GM21723 (cell line): ENCODE measurements at regions not wholly inside any gene's neighbourhood (a gene's known extent, or its start where the extent isn't known, plus 50 kb on each side); places are given as distances from the start of the nearest gene placed in this dataset.

Source experiments
- ATAC-seq: cut with Tn5 transposase; IDR thresholded peaks from one replicate; pipeline ENCODE4 v1.9.1; 2021; ENCODE audit warnings: mild to moderate bottlenecking, moderate library complexity; ENCODE audit not compliant: unreplicated experiment

DNA sequence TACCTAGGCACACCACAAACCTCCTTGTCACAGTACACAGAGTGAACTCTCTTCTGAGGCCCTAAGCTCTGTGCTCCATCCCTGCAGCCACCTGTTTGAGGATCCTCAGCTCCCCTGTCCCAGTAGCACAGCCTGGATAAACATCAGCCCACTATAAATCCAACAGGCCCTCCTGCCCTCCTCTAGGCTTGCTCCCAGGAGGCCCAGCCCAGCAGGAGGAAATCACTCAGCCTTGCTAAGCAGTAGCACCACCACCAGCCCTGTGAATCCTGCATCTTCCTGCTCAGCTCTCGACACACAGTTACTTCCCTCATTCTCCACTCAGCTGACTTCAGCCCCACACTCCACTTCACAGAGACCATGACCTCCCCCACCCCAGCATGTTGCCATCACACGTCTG lies 273.9 kb downstream of the BCOR start:
- ATAC-seq: no peak

DNA sequence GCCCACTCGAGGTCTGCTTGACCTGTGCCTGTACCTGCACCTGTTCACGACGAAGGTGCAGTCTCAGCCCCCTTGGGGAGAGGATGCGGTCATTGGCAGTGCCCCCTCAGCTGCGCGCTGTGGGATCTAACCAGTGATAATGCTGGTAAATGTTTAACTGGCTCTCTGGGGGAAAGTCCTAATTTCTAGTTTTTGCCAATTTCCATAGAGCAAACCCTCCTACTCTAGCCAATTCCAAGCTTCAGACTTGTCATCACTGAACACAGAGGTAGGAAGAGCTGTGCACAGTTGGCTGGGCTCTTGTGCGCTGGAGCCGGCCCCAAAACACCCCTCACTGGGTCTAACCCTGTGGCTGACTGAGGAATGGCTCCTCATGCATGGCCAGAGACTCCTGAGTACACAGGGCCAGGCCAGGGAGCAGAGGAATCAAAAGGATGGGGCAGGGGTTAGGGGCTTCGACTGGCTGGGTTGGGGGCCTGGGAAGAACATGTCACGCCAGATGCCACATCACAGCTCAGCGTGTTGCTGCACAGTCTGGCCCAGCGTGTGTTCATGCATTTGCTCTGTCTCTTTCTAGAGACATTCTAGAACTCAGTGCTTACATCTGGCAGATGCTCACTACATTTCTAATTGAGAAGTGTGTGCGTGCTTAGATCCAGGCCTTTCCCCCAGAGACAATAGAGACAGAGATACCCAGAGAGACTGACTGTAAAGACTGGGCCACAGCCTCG lies 270.8 kb downstream of the BCOR start:
- no peak for ATAC-seq

DNA sequence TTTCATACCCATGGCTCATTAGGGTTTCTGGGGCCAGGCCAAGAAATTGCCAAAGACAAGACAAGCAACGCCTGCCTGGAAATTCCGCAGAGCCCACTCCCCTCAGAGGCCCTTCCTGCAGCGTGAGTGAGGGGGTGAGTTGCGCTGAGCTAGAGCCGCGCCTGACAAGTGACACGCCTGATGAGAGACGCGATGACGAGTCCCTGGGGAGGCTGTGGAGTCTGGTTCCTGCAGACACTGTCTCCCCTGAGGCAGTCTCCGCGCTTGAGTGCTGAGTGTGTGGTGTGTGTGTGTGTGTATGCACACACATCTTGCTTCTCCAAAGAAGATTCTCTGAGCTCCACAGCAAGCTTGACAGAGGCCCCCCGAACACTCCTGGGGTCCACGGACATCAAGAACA lies 269.8 kb downstream of the BCOR start:
- peak; percentile 83 for ATAC-seq

GRCh38 chrX:39828971-39829370 lies 268.8 kb downstream of the BCOR start:
- ATAC-seq: no peak

GRCh38 chrX:39829965-39830364 lies 267.8 kb downstream of the BCOR start:
- ATAC-seq: no peak

DNA sequence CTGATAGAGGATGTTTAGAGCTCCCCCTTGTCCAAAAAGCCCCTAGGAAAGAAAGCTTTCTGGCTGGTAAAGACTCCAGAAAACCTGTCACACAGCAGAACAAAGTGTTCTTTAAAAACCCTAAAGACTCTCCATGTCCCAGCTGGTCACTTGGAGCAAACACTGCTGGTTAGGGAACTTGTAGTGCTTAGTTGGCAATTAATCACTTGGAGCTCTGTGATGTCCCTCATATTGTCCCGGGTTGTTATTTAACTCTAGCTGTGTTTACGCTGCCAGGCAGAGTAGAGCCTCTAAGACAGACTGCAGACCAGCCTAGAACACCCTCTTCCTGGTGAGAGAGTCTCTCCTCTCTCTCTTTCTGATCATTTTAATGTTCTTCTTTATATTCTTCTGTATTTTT lies 267.3 kb downstream of the BCOR start:
- no peak for ATAC-seq

- ATAC-seq: no peak
These were observed 265.5 kb downstream of the BCOR start for GRCh38 chrX:39832211-39832610.

DNA sequence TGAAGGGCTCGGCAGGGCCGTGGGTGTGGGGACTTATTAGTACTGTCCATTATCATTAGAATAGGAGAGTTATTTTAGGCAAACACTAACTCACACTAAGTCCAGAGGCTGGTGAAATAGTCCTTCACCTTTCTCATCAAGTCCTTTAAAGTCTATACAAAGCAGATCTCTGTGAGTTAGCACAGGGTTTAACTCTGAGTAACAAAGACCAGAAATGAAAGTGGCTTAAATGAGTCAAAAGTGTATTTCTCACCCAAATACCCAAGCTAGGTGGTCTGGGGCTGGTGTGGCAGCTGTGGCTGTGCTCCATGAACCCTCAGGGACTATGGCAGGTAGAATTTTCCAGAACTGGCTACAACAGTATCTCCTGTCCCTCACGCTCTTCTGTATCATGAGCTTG lies 263.2 kb downstream of the BCOR start:
- no peak for ATAC-seq

DNA sequence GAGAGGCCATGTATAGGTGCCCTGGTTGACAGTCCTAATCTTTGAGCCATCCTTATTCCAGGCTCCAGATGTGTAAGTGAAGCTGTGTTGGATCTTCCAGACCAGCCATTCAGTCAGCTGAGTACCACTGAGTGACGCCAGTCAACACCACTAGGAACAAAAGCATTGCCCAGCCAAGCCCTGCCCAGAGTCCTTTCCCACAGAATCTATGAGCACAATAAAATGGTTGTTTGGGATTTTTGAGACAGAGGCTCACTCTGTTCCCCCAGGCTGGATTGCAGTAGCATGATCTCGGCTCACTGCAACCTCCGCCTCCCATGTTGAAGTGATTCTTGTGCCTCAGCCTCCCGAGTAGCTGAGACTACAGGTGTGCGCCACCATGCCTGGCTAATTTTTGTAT lies 262.5 kb downstream of the BCOR start:
- ATAC-seq: no peak

GRCh38 chrX:39835776-39836175 lies 262.0 kb downstream of the BCOR start:
- ATAC-seq: no peak

GRCh38 chrX:39836802-39837420 lies 260.8 kb downstream of the BCOR start:
- ATAC-seq: no peak

GRCh38 chrX:39837688-39838087 lies 260.1 kb downstream of the BCOR start:
- ATAC-seq: no peak

- no peak for ATAC-seq
These were observed 258.4 kb downstream of the BCOR start for GRCh38 chrX:39839371-39839770.

GRCh38 chrX:39840133-39840532 lies 257.6 kb downstream of the BCOR start:
- ATAC-seq: no peak

DNA sequence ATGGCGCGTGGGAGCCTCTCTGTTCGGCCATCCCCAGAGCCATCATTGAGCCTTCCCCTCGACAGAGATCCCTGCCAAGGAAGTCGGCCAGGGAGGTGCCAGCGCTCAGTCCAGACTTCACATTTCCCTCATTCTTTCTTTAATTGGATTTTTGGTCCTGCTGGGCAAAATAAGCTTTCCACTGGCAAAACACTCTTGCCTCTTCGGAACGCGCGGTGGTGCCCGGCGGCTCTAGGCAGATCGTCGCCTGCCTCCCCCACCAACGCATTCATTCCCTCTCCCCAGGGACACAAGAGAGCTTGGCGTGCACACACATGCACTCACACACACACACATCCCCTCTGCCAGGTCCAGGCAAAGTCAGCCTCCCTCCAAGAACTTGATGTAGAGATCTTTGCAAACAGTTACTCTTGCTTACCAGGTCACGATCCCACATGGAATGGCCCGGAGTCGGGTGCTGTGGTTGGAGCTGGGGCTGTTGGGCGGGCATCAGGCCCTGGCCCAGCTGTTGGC lies 257.1 kb downstream of the BCOR start:
- ATAC-seq: no peak

DNA sequence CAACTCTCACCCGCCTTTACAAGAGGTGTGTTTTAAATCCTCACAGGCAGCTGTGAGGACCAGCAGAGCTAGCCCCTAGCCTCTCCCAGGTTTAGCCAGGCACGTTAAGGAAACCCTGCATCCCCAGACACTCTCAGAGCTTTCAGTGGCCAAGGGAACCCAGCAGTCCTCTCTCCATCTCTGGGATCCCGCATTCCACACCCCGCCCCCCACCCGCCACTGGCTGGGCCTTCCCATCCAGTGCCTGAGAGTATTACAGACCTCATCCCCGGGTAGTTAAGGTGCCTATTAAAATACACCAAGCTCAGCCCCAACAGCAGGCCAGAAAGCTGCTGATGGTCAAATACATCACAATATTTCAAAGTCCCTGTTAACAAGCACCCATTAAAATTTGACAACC lies 256.2 kb downstream of the BCOR start:
- no peak for ATAC-seq

GRCh38 chrX:39842281-39842973 lies 255.3 kb downstream of the BCOR start:
- no peak for ATAC-seq

GRCh38 chrX:39843318-39843717 lies 254.4 kb downstream of the BCOR start:
- no peak for ATAC-seq

DNA sequence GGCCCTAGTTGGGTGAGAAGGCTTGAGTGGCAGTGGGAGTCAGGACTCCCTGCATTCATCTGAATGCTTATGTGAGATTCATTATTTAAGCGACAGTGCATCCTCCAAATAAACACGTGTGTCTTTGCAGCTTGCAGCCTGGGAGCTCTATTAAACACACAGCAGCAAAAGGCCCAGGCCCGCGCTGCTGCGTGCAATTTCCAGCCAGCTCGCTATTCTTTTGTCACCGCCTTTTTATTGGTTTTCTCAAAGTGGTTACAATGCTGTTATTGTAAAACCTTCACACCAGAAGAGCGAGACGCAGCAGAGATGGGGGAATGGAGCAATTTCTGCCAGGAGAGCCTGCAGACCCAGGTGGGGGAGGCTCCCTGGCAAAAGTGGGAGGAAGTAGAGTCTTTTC lies 252.5 kb downstream of the BCOR start:
- no peak for ATAC-seq

DNA sequence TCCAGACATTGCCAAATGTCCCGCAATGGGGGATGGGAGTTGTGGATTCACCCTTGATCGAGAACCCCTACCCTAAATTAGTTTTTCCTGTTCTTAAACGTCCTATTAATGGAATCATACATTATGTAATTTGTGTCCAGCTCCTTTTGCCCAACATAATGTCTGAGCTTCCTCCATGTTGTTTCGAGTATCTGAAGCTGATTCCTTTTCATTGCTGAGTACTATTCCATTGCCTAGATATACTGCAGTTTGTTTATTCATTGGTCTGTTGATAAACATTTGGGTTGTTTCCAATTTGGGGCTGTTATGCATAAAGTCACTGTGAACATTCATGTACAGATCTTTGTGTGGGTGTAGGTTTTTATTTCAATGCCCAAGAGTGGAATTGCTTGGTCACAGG lies 251.3 kb downstream of the BCOR start:
- ATAC-seq: no peak

GRCh38 chrX:39848243-39848642 lies 249.5 kb downstream of the BCOR start:
- ATAC-seq: no peak

- ATAC-seq: no peak
These were observed 248.9 kb downstream of the BCOR start for GRCh38 chrX:39848900-39849299.
